NCI-H1092 (cell line): ENCODE measurements at regions not wholly inside any gene's neighbourhood (a gene's known extent, or its start where the extent isn't known, plus 50 kb on each side); places are given as distances from the start of the nearest gene placed in this dataset.

Source experiments
- DNase-seq: peaks from one replicate; lab custom pipeline; 2025; lab: John Stamatoyannopoulos, UW

- DNase-seq: no peak
These were observed 228.6 kb downstream of the TTLL7 start for GRCh38 chr1:83770319-83770661.

GRCh38 chr1:83769594-83770318 lies 229.2 kb downstream of the TTLL7 start:
- no peak for DNase-seq

GRCh38 chr1:83769072-83769471 lies 229.9 kb downstream of the TTLL7 start:
- DNase-seq: no peak

DNA sequence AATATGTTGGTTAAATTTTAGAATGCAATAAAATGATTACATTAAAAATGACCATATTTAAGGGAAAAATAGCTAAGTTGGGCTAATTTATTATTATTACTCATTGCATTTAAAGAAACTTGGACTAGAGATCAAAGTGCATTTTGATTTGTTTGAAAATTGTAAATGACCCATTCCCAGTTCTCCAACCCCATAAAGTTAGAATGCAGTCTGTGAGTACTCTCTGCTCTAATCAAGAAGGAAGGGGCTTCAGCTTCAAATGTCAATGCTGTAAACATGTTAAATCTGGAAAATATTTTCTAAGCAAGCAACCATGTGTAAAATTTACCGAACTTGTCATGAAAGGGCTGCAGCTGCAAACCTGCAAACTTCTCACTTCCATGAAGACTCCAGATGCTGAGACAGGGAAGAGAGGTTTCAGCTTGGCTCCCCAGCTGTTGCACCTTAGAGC lies 232.7 kb downstream of the TTLL7 start:
- no peak for DNase-seq

GRCh38 chr1:83765125-83765524 lies 233.8 kb downstream of the TTLL7 start:
- no peak for DNase-seq

- DNase-seq: no peak
These were observed 234.7 kb downstream of the TTLL7 start for GRCh38 chr1:83764209-83764608.

- no peak for DNase-seq
These were observed 235.4 kb downstream of the TTLL7 start for GRCh38 chr1:83763361-83764095.

- DNase-seq: no peak
These were observed 236.5 kb downstream of the TTLL7 start for GRCh38 chr1:83762416-83762815.

GRCh38 chr1:83762039-83762365 lies 236.9 kb downstream of the TTLL7 start:
- DNase-seq: no peak

DNA sequence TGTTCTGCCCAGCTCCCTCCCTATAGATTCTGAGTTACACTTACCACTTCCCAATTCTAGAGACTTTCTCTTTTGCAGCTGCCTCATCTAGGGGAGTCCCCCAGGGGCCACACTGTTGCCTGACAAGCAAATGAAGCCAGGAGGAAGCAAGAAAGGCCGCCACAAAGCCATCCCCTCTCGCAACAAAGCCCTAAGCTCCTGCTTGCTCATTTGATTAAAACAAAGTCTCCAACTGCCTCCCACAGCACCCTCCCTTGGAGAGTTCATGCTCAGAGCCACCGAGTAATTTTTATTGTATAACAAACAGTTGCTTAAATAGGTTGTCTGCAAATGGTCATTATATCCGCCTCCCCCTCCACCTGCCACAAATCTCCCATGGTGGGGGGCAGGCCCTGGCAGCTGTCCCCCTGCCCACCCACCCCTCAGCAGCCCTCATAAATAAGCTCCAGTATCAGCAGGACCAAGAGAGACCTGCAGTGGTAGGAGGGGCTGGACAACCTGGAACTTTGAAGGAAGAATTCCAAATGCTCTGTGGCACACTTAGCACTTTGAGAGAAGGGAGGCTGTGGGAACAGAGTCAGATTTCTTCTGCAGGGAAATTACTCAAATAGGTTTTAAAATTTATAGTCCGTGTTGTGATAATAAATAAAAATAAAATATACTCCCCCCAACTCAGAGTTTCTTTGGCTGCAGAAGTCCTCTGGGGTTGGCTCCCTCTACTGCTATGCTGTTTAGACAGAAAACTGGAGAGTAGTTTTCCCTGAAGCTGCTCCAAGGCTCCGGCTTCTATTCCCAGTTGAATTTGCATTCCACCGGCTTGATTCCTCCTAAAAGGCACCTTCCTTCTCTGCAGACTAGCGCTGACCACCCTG lies 237.5 kb downstream of the TTLL7 start:
- DNase-seq: no peak

- DNase-seq: no peak
These were observed 238.5 kb downstream of the TTLL7 start for GRCh38 chr1:83760226-83761021.

GRCh38 chr1:83756984-83757717 lies 241.8 kb downstream of the TTLL7 start:
- DNase-seq: no peak

DNA sequence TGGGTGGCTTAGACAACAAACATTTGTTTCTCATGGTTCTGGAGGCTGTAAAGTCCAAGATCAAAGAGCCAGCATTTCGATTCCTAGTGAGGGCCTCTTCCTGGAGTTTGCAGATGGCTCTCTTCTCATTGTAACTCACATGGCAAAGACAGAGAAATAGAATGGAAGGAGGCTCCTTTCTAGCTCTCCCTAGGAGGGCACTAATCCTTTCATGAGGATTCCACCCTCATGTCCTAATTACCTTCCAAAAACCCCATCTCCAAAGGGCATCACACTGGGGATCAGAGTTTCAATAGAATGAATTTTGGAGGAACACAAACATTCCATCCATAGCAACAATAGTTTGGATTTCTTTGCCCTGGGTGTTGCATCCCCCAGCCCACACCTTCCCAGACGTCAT lies 247.3 kb downstream of the TTLL7 start:
- no peak for DNase-seq

- DNase-seq: no peak
These were observed 248.7 kb downstream of the TTLL7 start for GRCh38 chr1:83750201-83750600.

DNA sequence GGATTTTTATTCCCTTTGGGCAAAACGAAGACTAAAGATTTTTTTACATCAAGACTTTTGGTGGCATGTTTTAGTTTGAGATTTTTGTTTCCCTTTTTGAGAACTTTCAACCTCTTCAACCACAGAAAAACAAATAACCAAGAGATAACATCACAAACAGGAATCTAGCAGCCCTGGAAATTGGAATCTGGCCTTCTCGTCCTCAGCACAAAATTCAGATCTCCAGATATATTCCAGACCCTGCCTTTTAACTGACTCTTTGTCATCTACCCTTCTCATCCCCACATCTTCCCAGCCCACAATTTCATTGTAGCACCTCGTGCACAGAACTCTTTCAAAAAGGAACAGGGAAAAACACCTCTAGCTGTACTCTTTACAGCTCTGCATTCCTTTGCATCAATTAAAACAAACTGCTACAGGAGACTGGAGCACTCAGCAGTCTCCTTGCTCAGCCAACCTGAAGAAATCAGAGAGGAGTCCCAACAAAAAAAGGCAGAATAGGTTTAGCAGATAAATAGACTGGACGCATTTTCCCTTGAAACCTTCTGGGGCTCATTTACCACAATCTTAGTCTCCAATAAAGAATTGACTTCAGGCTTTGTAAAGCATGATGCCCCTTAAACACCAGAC lies 251.0 kb downstream of the TTLL7 start:
- no peak for DNase-seq

DNA sequence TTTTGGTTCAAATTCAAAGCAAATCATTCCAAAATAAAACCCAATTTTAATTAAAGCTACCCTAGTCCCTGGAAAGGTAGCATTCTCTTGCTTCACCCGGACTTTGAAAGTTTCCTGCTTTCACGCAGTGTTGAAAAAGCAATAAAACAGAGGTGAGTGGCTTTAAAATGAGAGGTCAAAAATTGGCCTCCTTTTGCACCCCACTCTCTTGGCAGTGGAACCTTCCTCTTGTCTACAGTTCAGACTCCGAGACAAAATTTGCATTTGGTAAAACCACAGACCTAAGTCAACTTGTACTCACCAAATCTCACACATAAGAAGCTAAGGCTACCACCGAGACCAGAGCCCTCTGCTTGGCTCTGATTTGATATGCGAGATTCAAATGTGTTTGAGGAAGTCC lies 252.7 kb downstream of the TTLL7 start:
- DNase-seq: no peak

DNA sequence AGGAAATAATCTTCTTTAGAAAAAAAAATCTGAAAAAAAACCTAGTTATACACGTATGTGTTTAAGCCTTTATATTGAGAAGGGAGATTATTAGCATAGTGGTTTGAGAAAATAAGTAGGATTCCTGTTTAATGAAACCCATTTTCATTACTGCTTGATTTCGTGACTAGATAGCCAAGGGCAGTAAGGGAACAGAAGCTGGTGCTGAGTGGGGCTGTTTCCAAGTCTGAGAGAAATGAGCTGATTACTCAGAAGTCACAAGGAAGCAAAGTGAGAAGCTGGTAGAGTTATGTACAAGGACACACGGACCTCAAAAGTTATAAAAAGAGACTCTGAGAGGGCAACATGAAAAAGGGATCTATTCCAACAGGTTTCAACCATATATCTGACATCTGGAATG lies 256.5 kb downstream of the TTLL7 start:
- no peak for DNase-seq

DNA sequence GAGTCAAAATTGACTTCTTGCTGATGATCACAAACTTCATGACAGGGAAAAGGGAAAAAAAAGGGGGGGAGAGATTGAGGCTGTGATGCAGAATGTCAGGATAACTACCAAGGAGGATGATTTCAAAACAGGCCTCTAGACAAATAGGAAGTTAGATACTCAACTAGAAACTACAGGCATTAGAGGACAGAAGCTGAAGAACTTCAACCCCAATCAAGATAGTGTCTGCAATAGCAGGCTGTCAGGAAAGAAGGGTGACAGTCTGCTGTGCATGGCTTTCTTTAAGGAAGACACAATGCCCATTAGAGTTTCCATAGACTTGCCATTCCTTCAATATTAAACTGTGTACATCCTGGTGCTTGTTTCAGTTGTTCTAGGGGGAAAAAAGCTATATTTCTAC lies 257.2 kb downstream of the TTLL7 start:
- no peak for DNase-seq

- no peak for DNase-seq
These were observed 257.6 kb downstream of the TTLL7 start for GRCh38 chr1:83741348-83741747.

DNA sequence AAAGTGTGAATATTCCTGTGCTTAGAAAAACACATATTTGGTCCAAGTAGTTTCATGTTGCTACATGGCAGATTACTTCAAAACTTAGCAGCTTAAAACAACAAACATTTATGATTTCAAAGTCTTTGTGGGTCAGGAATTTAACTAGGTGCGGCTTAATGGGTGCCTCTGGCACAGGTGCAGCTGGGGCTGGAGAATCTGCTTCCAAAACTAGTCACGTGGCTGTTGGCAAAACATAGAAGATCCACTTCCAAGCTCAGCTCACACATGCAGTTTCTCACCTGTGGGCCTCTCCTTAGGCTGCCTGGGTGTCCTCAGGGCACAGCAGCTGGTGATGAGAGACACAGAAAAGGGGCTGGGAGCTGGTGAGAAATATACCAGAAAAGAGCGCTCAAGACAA lies 263.4 kb downstream of the TTLL7 start:
- DNase-seq: no peak

DNA sequence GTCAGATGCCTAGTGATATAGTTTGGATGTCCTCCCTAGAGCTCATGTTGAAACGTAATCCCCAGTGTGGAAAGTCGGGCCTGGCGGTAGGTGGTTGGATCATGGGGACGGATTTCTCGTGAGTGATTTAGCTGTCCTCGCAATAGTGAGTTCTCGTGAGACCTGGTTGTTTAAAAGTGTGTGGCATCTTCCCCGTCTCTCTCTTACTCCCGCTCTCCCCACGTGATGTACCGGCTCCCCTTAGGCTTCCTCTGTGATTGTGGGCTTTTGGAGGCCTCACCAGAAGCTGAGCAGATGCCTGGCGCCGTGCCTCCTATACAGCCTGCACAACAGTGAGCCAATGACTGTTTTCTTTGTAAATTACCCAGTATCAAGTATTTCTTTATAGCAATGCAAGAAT lies 264.5 kb downstream of the TTLL7 start:
- DNase-seq: no peak
